Epithelial cell of esophagus (primary cell): ENCODE measurements at regions not wholly inside any gene's neighbourhood (a gene's known extent, or its start where the extent isn't known, plus 50 kb on each side); places are given as distances from the start of the nearest gene placed in this dataset.
"Not testable (repeated sequence)": the region's sequence is repeated elsewhere in the genome, so short reads cannot be mapped to it uniquely, and the experiment has no call there.

Experiments
- DNase-seq: peaks from one replicate; pipeline ENCODE4 v3.0.0; 2010; ENCODE audit warnings: low read depth
- H3K4me3 ChIP-seq: 2 replicates; pipeline ENCODE4 v1.5.1; 2011; ENCODE audit warnings: mild to moderate bottlenecking, low read length, control low read depth
- CTCF ChIP-seq: IDR thresholded peaks from 2 replicates; pipeline ENCODE4 v1.5.1; 2011; ENCODE audit warnings: low read depth, mild to moderate bottlenecking, low read length, control low read depth, inconsistent platforms; ENCODE audit not compliant: insufficient read depth; ENCODE audit errors: missing control alignments

- no peak overlapping the region for H3K4me3 ChIP-seq
- peak; percentile 63 for DNase-seq
Observed at GRCh38 chr7:142482891-142483658, 225.2 kb upstream of the PRSS58 start.

DNA sequence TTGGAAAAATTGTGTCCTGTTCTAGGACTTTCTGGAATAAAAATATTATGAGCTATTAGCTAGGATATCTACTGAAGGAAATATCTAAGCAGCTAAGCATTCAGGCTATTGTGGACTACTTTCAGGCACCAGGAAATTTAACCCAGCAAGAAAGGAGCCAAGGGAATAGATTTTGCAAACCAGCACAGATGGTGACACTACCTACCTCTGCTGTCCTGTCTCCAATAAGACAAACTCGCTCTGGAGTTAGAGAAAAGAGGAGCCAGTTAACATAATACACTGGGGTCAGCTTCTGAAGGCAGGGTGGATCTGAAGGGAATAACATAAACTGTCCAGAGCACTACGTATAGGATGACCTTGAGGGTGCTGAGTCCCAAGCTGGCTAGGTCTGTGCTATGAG lies 223.7 kb upstream of the PRSS58 start:
- DNase-seq, result no peak
- H3K4me3 ChIP-seq, result no peak overlapping the region
- peak; percentile 32 for TF ChIP-seq CTCF

More at GRCh38 chr7:142482891-142483658, 225.2 kb upstream of the PRSS58 start:
- TF ChIP-seq CTCF, result peak; percentile 94

DNA sequence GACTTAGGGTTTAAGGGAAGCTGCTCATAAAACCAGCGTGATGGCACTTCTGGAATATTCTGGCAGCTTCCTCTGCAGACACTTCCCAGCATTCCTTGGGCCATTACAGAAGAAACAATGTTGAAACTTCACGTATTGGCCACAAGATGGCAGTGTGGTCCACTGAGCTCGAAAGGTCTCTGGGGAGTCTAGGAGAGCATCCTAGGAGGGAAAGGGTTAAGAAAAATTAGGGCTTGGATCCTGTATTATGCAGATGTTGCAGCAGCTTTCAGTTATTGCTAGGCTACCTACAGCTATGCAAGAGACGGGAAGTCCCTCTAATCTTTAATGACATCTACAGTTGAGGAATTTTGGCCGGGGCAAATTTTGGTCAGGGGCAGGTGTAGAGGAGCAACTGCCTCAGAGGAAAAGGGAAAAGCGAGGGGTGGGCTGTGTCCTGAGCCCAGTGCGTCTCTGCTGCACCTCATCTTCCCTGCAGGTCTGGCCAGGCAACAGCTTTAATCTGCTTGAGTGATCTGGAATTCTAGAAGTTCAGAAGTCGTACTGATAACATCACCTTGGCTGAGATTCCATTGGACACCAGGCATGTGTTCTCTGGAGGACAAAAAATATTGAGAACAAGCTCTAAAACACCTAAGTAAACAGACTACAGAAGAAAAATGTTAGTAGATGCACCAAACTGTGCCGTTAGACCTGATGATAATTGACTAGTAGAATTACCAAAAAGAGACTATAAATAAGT lies 220.8 kb upstream of the PRSS58 start:
- DNase-seq, result peak; percentile 65
- no peak overlapping the region for H3K4me3 ChIP-seq
- TF ChIP-seq CTCF, result peak; percentile 82

GRCh38 chr7:142477801-142478200 lies 219.9 kb upstream of the PRSS58 start:
- not testable (repeated sequence) for DNase-seq, H3K4me3 ChIP-seq

DNA sequence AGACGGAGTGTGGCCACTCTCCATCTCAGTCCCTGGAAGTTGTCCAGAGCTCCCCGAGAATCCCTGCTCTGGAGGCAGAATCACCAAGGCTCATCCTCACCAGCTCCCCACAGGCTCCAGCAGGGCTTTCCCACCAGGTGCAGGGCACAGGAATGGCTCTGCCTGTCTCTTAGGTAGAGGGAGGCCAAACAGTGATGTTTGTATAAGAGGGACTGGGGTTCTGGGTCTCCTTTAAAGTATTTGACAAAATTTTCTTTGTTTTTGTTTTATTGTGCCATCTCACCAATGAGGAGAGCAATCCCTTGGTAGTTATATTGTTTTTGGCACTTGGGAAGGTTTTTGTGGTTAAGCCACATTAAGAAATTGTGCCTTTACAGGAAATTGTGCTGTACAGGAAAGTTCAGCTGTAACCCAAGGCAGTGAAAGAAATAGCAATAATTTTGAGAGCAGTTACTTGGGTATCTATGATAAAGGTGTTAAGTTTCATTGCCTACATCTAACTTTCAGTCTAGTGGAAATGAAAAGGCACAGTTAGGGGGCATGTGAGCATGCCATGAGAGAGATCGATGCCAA lies 219.3 kb upstream of the PRSS58 start:
- DNase-seq, result no peak
- TF ChIP-seq CTCF, result no peak
- no peak overlapping the region for H3K4me3 ChIP-seq

DNA sequence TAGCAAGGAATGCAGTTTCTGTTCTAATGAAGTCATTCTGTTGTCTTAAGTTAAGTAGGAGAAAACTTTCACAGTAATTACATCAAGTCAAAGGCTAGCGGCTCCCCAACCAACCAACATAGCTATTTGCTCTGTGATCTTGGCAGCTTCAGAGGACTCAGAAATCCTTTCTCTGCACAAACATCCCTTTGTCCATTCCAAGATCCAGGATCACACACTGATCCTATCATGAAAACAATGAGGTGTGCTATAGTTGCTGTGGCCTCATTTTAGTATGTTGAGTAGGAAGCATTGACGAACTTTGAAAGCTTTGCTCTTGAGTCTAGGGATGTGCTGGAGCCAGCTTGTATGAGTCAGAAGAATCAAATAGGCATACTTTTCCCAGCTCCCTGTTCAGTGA lies 218.2 kb upstream of the PRSS58 start:
- DNase-seq, result no peak
- no peak overlapping the region for H3K4me3 ChIP-seq
- no peak for TF ChIP-seq CTCF

DNA sequence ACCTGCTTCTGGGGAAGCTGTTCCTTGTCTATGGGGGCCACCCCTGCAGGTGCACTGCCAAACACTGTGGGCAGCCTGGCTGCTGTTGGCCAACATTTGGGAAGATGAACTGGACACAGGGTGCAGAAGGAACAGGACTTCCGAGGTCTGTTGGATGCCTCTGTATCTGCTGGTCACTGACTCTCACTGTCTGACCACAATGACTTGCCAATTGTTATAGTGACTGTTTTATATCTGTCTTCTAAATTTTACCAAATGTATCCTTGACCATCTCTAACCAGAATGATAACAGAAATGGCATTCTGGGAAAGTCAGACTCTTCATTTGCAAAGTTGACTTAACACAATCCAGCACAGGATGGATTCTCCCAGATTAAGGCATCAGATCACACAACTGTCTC lies 214.0 kb upstream of the PRSS58 start:
- no peak overlapping the region for H3K4me3 ChIP-seq
- TF ChIP-seq CTCF, result no peak
- no peak for DNase-seq
